Brain microvascular endothelial cell (primary cell): ENCODE measurements at regions not wholly inside any gene's neighbourhood (a gene's known extent, or its start where the extent isn't known, plus 50 kb on each side); places are given as distances from the start of the nearest gene placed in this dataset.

ENCODE experiments used
- DNase-seq: peaks from one replicate; pipeline ENCODE4 v3.0.0-alpha.2; 2020
- H3K27ac ChIP-seq: fragments of 250-450 bp; sonication (Bioruptor Pico); 2 replicates; pipeline ENCODE4 v1.5.1; 2020; ENCODE audit warnings: mild to moderate bottlenecking, moderate library complexity
- H3K27me3 ChIP-seq: fragments of 250-450 bp; sonication (Bioruptor Pico); replicated peaks from 2 replicates; pipeline ENCODE4 v1.5.1; 2020; ENCODE audit warnings: mild to moderate bottlenecking
- H3K36me3 ChIP-seq: fragments of 250-450 bp; sonication (Bioruptor Pico); replicated peaks from 2 replicates; pipeline ENCODE4 v1.5.1; 2020; ENCODE audit warnings: mild to moderate bottlenecking
- H3K4me3 ChIP-seq: 2 replicates; pipeline ENCODE4 v1.5.1; 2011; ENCODE audit warnings: low read depth, mild to moderate bottlenecking, control low read depth, low read length, moderate library complexity
- CTCF ChIP-seq: IDR thresholded peaks from 2 replicates; pipeline ENCODE4 v1.5.1; 2011; ENCODE audit warnings: low read depth, mild to moderate bottlenecking, moderate library complexity, low read length, control low read depth, inconsistent platforms; ENCODE audit errors: missing control alignments
- in situ Hi-C: cut with HindIII; loops from 2 replicates; pipeline ENCODE4 v1.10.0; 2017; ENCODE audit warnings: low sequenced_read_pairs, low pct_ligation_motif_present

GRCh38 chrX:8851231-8851886 lies 50.2 kb upstream of the FAM9A start:
- H3K36me3 ChIP-seq = no peaks in the 10 kb centered on the region
- no peak overlapping the region for H3K27ac ChIP-seq
- H3K4me3 ChIP-seq = no peak overlapping the region
- no peaks in the 10 kb centered on the region for H3K27me3 ChIP-seq
- no peak for TF ChIP-seq CTCF
- no peak for DNase-seq
- in situ Hi-C loops = no loop called here
